ENCODE measurements at regions not wholly inside any gene's neighbourhood (a gene's known extent, or its start where the extent isn't known, plus 50 kb on each side); places are given as distances from the start of the nearest gene placed in this dataset.

GRCh38 chr18:70700496-70700895 lies 411.7 kb downstream of the SOCS6 start:
- TF ChIP-seq CTCF (conservative IDR thresholded peaks at IDR 0.05 in 1 of 2, IDR thresholded peaks at IDR 0.05 in 1 of 2; ENCODE audit: extremely low read depth in 1 of 2, insufficient read depth in 1 of 2, low read depth in 1 of 2, low read length in 2 of 2) (no peak), EZH2 (IDR thresholded peaks at IDR 0.05; ENCODE audit: borderline replicate concordance, low read length) (no peak)

All from mammary epithelial cell (primary cell).